HG02798 (cell line): ENCODE measurements at regions not wholly inside any gene's neighbourhood (a gene's known extent, or its start where the extent isn't known, plus 50 kb on each side); places are given as distances from the start of the nearest gene placed in this dataset.

Experiments
- ATAC-seq: cut with Tn5 transposase; IDR thresholded peaks from one replicate; pipeline ENCODE4 v1.9.1; 2021; ENCODE audit warnings: mild to moderate bottlenecking; ENCODE audit not compliant: unreplicated experiment, poor library complexity

DNA sequence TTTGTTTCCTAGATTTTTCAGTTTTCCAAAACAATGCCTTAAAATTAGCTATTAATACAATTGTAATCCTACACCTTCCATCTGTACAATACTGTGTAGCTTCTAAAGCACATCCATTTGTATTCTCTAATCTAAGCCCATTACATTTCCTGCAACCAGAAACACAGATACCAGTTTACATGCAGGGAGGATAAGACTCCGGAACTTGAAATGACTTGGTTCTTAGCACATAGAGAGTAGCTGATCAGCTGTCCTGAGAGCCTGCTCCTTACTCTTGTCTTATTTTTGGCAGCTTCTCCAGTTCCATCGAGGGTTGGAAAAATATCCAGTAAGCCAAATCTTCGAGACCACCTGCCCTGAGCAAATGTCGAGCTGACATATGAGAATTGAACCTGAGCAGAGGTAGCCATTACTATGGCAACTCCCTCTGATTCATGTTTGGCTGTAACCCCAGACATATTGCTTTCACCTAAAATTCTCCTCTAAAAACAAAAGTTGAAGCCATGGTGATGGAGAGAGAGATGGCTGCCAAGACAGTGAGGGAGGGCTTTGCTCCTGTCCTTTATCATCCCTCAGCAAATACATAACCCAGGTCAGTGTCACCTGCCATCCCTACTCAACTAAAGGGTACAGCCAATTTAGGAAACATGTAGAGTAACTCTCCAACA is 542.8 kb downstream of the IRS1 start:
- ATAC-seq = no peak

DNA sequence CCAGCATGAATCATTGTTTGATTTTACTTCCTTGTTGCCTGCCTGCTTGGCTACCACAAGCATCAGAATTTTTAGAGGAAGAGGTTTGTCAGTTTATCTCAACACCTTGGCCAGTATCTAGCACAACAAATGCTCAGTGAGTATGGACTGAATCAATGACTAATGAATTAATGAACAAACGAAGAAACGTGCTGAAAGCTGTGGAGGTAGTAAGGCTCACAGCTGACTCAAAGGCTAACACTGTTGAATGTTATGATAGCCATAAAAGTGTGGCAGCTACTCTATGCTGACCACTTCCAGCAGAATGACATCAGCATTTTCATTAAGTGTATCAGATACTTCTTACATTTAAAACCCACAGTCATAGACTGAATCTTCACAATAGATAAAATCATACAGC is 543.4 kb downstream of the IRS1 start:
- no peak for ATAC-seq

DNA sequence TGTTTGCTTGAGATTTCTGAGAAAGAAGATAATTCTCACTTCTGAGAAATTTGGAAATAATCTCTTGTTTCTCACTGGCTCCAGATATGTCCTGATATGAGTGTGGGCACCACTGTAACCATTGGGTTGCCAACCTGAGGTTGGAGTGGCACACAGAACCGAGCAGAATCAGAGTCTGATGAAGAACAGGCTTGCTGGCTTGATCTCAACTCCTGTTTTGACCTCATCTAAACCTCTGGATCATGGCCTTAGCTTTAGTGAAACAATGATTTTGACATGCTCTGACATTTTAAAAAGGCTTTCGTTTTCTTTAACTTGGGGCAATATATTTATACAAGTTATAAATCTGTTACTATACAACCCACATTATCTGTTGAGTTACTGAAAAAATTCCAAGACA is 548.0 kb downstream of the IRS1 start:
- no peak for ATAC-seq

DNA sequence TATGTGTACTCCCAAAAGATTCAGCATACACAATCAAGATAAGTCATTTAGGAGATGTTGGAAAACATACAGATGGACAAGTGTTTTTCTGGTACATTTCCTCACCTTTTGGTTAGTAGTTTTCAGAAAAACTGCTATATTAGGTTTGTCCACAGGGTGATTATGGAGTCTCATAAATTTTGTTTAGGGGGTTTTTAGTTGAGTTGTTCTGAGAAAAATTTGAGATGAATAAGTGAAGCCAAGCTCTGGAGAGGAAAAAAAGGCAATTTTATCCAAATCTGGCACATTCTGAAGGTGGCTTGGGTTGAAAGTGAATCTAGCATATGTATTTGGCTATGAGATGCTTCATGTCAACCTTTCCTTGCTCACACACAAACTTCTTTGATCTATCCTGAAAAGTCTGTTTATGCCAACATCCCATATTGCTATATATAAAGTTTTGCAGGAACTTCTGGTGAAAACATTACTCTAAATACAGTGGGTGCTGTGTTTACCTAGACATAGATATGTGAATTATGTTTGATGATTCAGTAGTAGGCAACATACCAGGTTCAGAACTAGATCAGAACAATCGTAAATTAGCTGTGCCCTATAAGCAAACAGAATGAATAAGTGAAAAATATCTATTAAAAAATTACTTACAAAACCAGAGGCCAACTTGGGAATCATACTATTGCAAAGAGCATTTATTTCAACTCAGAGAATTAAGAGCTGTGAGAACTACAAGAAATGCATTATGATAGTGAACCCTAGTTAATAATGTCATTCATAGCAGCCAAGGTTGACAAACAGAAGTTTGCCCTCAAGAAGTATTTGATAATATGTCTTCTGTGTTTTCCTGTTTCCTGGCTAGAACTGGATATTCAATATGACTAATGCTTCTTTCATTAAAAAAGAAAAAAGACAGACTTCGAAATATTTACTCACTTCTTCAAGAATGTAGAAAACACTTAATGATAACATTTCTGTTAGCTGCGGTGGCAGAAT is 552.0 kb downstream of the IRS1 start:
- no peak for ATAC-seq

GRCh38 chr2:226234187-226234586 is 565.4 kb downstream of the IRS1 start:
- no peak for ATAC-seq

DNA sequence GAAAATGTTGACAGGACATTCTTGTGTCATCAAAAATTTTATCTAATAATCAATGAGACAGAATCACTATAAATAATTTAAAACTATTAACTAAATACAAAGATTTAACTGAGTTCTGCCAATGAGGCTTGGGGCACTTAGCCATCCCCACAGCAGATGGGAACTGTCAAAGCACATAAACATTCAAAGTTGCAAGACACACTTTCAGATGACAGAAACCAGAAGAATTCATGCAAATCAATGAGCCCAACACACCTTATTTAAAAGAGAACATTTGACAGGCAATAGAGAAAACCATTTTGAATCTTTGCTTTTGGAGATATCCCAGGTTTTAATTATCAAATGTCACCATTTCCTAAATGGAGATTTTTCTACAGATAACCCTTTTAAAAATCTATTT is 566.2 kb downstream of the IRS1 start:
- no peak for ATAC-seq

DNA sequence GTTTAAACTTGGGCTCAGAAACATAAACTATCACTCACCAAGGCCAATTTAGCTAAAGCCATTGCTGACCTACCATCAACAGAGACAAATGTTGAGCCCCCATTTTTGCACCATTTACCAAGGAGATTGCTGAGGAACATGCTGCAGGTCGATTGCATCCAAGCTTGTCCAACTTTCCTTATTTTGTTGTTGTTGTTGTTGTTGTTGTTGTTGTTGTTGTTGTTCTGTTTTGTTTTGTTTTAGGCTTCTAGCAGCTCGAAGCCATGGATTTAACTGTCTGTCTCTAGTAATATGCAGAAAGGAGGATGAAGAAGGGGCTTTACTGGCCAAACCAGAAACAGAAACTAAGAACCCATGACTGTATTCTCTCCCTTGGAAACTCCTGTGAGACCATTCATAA is 571.5 kb downstream of the IRS1 start:
- ATAC-seq = no peak

- no peak for ATAC-seq
These were observed 572.3 kb downstream of the IRS1 start for GRCh38 chr2:226227341-226227740.

- ATAC-seq = no peak
These were observed 575.9 kb downstream of the IRS1 start for GRCh38 chr2:226223704-226224103.

- ATAC-seq = no peak
These were observed 579.1 kb downstream of the IRS1 start for GRCh38 chr2:226220511-226220910.

DNA sequence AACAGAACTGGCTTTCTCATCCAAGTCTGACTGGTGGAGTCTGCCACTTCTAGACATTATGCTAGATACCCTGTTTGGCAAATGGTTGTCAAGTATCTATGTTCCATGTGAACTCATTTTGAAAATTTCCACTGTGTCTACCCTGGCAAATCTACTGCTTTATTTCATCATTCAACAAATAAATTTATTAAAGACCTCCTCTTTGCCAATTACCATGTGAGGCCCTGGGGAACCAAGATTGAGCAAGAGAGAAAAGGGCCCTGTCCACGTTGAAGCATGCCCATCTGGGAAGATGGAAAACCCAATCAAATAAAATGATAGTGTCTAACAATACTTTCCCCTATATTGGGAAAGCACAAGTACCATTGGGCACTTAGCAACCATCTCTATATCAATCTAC is 582.4 kb downstream of the IRS1 start:
- no peak for ATAC-seq

DNA sequence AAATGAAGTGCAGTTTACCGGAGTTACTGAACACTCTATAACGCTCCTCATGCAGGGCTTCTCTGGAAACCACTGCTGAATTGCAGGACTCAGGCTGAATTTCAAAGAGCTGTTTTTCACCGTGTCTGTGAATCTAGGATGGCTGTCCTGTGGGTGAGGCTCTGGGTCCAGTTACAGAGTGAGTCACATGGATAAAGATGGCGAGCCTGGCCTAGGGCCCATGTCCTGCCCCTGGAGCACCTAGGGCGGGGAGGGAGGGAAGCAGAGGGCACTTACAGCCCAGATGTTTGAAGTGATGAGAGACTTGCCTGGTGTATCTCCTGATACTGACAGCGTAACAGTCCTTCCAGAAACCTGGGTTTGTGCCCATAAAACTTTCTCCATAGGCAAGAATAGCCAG is 583.0 kb downstream of the IRS1 start:
- no peak for ATAC-seq

- peak; percentile 93 for ATAC-seq
These were observed 583.6 kb downstream of the IRS1 start for GRCh38 chr2:226215902-226216503.

- no peak for ATAC-seq
These were observed 585.9 kb downstream of the IRS1 start for GRCh38 chr2:226213717-226214116.

DNA sequence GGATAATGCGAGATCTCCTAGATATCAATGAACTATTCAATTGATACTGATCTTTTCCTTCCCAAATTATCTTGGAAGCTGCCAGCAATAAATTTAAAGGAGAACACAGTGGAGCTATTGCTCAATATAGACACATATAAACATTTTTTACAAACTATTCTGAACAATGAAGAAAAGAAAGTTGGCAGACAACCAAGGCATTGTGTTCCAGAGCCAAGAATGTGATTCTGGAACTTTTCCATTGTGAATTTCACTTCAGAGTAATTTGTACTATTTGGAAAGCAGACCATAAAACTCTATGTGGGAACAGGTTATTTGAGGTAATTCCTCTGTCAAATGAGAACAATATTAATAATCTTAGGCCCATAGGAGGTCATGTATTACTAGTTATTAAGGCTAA is 588.2 kb downstream of the IRS1 start:
- ATAC-seq = no peak

GRCh38 chr2:226208726-226209125 is 590.9 kb downstream of the IRS1 start:
- no peak for ATAC-seq

DNA sequence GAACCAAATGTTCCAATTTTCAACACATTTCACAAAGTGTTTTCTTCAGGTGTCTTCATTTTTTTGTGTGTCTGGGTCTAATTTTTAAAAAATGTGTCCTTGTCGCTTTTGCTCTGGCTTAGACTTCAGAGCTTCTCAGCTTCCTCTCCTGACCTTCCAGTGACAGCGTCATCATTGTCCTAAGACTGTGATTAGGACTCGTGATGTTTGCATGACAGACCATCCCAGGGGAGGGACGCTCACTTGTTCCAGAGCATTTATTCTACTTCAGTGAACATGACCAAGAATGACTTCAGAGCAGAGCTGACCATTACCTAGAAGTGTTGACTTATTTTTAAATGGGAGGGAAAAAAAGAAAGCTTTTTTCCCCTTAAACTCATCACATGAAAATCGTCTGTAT is 591.9 kb downstream of the IRS1 start:
- ATAC-seq = no peak

DNA sequence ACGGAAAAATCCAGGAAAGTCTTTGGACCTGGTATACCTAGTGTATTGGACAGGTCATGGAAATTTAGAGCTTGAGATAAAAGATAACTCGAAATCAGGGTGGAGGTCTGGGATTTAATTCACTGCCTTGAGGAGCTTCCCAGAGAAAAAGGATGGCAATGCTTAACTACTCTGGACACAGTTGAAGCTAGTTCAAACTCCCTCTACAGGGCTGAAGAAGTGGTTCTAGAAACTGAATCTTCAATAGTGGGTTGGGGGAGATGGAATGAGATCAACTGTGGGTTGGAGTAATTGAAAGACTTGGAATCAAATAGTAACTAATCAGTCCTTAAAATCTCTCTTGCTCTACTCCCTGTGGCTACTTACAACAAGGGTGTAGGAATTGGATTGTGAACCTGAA is 600.1 kb downstream of the IRS1 start:
- ATAC-seq = no peak

GRCh38 chr2:226198956-226199355 is 600.7 kb downstream of the IRS1 start:
- no peak for ATAC-seq

DNA sequence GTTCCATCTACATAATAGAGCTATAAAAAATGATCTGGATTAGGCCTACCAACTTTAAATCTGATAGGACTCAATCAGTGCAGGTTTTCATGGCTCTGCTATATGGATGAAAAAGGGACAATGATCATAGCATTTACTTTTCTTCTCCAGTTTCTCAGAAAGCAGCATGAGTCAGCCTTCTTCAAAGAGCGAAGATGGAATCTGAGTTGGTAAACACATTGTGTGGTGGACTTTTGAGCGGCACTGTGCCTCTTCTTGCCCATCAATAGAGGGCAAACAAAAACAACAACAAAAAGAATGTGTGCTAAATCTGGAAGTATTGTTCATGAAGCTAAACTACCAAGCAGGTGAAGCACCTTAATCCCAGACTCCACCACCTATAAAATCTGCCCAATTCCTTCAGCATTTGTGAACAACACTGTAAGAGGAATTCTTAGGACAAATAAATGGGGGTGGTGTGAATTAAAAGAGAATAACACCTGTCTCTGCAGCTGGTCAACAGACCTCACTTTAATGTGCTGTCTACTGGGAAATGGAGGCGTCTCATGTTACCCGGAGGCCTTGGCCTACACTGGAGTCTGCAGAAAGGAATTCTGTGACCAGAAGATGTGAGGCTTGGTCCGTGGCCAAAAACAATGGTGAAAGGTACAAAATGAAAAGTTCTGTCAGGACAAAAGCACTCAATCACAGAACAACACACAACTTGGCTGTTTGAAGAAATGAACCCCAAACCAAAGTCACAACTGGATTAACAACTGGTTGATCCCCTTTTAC is 609.0 kb downstream of the IRS1 start:
- ATAC-seq = no peak

DNA sequence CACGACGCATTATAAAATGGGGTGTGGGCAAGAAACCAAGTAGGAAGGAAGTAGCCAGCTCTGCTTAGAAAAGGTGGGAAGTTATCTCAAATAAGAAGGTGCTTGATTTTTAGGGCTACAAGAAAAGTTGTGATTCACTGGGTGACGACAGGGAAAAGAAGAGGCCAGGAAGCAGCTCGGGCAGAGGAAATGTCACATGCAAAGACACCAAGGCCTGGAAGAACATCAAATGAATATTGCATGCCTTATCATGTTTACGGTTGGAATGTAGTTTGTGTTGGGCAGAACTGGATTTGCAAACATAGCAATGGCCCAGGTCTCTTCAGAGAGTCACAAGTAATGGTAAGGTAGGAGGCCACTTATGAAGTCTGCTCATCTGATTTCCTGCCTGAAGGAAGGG is 610.6 kb downstream of the IRS1 start:
- no peak for ATAC-seq
